ENCODE measurements at regions not wholly inside any gene's neighbourhood (a gene's known extent, or its start where the extent isn't known, plus 50 kb on each side); places are given as distances from the start of the nearest gene placed in this dataset.

DNA sequence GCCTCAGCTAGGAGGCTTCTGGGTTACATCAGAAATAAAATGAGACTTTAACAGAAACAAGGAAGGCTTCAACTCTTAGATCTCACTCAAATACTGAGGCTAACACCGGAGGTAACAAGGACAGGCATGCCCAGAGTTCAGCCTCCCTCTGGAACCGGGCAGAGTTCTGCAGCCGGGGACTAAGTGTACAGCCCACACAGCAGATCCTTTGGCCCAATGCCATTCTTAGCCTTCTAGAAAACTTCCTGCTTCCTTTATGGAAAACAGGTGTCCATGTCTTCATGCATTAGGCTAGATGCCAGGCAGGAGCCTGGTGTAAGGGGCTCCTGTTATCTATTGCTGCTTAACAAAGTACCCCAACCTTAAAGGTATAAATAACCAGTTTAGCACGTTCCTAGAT is 369.7 kb downstream of the BCOR start:
- TF ChIP-seq, protein P1, sequence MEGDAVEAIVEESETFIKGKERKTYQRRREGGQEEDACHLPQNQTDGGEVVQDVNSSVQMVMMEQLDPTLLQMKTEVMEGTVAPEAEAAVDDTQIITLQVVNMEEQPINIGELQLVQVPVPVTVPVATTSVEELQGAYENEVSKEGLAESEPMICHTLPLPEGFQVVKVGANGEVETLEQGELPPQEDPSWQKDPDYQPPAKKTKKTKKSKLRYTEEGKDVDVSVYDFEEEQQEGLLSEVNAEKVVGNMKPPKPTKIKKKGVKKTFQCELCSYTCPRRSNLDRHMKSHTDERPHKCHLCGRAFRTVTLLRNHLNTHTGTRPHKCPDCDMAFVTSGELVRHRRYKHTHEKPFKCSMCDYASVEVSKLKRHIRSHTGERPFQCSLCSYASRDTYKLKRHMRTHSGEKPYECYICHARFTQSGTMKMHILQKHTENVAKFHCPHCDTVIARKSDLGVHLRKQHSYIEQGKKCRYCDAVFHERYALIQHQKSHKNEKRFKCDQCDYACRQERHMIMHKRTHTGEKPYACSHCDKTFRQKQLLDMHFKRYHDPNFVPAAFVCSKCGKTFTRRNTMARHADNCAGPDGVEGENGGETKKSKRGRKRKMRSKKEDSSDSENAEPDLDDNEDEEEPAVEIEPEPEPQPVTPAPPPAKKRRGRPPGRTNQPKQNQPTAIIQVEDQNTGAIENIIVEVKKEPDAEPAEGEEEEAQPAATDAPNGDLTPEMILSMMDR (IDR thresholded peaks at IDR 0.05), result no peak
- no peak for TF ChIP-seq POLR2A (IDR thresholded peaks at IDR 0.05)
